Hepatocyte (in vitro differentiated cells): ENCODE measurements at regions not wholly inside any gene's neighbourhood (a gene's known extent, or its start where the extent isn't known, plus 50 kb on each side); places are given as distances from the start of the nearest gene placed in this dataset.

Experiments used
- DNase-seq: peaks from one replicate; pipeline ENCODE4 v3.0.0-alpha.2; 2016; ENCODE audit warnings: low spot score
- H2AFZ ChIP-seq: fragments of 200-600 bp; sonication (generic); 2 replicates; pipeline ENCODE4 v1.6.0; 2016; ENCODE audit warnings: antibody characterized with exemption, mild to moderate bottlenecking
- H3K27ac ChIP-seq: fragments of 200-600 bp; sonication (generic); 2 replicates; pipeline ENCODE4 v1.5.1; 2016; ENCODE audit warnings: mild to moderate bottlenecking
- H3K27me3 ChIP-seq: fragments of 200-600 bp; sonication (generic); 2 replicates; pipeline ENCODE4 v1.6.1; 2016
- H3K36me3 ChIP-seq: fragments of 200-600 bp; sonication (generic); replicated peaks from 2 replicates; pipeline ENCODE4 v1.5.1; 2016; ENCODE audit warnings: low read depth; ENCODE audit not compliant: insufficient read depth
- H3K4me1 ChIP-seq: fragments of 200-600 bp; sonication (generic); 2 replicates; pipeline ENCODE4 v1.5.1; 2016; ENCODE audit warnings: mild to moderate bottlenecking, moderate library complexity; ENCODE audit not compliant: insufficient read depth
- H3K4me2 ChIP-seq: fragments of 200-600 bp; sonication (generic); 2 replicates; pipeline ENCODE4 v1.6.0; 2016
- H3K4me3 ChIP-seq: fragments of 200-600 bp; sonication (generic); 2 replicates; pipeline ENCODE4 v1.5.1; 2016; ENCODE audit warnings: mild to moderate bottlenecking
- H3K79me2 ChIP-seq: fragments of 200-600 bp; sonication (generic); 2 replicates; pipeline ENCODE4 v1.6.0; 2017; ENCODE audit warnings: mild to moderate bottlenecking
- H3K9me2 ChIP-seq: fragments of 200-600 bp; sonication (generic); replicated peaks from 2 replicates; pipeline ENCODE4 v1.6.0; 2017; ENCODE audit warnings: mild to moderate bottlenecking; ENCODE audit not compliant: insufficient read depth
- H3K9me3 ChIP-seq: fragments of 200-600 bp; sonication (generic); 2 replicates; pipeline ENCODE4 v1.5.1; 2016; ENCODE audit warnings: low read depth, mild to moderate bottlenecking
- H4K20me1 ChIP-seq: fragments of 200-600 bp; sonication (generic); 2 replicates; pipeline ENCODE4 v1.6.0; 2016; ENCODE audit warnings: mild to moderate bottlenecking; ENCODE audit not compliant: insufficient read depth, poor library complexity, severe bottlenecking
- EZH2 ChIP-seq: fragments of 200-600 bp; sonication (generic); IDR thresholded peaks from 2 replicates; pipeline ENCODE4 v1.6.1; 2016; ENCODE audit warnings: antibody characterized with exemption, mild to moderate bottlenecking, borderline replicate concordance
- EZH2phosphoT487 ChIP-seq: fragments of 200-600 bp; sonication (generic); IDR thresholded peaks from one replicate; pipeline ENCODE4 v1.6.1; 2018; ENCODE audit warnings: antibody characterized with exemption, mild to moderate bottlenecking, low read depth, moderate library complexity; ENCODE audit not compliant: unreplicated experiment, severe bottlenecking
- WGBS: methylation state at CpG from one replicate; pipeline ENCODE4 v1.1.6; 2016; ENCODE audit warnings: low lambda C conversion rate; ENCODE audit errors: missing lambda C conversion rate; 5-methylcytosine and 5-hydroxymethylcytosine counted together
- TF ChIP-seq, protein P1 (sequence below): fragments of 200-600 bp; sonication (generic); IDR thresholded peaks from 2 replicates; pipeline ENCODE4 v1.5.1; 2016; ENCODE audit warnings: antibody characterized with exemption, mild to moderate bottlenecking; ENCODE audit not compliant: poor library complexity

- 59% methylated on average over 5 of the region's 5 CpGs for WGBS
- Histone ChIP-seq H3K27me3 (no peaks in the 10 kb centered on the region), H3K4me3 (no peak overlapping the region), H2AFZ (no peak overlapping the region), H3K27ac (no peak overlapping the region), H3K79me2 (no peaks in the 10 kb centered on the region), H3K9me3 (no peaks in the 10 kb centered on the region), H3K36me3 (no peaks in the 10 kb centered on the region), H3K4me2 (no peak overlapping the region), H3K4me1 (no peaks in the 10 kb centered on the region), H3K9me2 (no peaks in the 10 kb centered on the region), H4K20me1 (no peaks in the 10 kb centered on the region)
- TF ChIP-seq EZH2 (no peak), EZH2phosphoT487 (no peak)
- TF ChIP-seq, protein P1, sequence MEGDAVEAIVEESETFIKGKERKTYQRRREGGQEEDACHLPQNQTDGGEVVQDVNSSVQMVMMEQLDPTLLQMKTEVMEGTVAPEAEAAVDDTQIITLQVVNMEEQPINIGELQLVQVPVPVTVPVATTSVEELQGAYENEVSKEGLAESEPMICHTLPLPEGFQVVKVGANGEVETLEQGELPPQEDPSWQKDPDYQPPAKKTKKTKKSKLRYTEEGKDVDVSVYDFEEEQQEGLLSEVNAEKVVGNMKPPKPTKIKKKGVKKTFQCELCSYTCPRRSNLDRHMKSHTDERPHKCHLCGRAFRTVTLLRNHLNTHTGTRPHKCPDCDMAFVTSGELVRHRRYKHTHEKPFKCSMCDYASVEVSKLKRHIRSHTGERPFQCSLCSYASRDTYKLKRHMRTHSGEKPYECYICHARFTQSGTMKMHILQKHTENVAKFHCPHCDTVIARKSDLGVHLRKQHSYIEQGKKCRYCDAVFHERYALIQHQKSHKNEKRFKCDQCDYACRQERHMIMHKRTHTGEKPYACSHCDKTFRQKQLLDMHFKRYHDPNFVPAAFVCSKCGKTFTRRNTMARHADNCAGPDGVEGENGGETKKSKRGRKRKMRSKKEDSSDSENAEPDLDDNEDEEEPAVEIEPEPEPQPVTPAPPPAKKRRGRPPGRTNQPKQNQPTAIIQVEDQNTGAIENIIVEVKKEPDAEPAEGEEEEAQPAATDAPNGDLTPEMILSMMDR = no peak
- no peak for DNase-seq
These were observed 1443.4 kb upstream of the TENM3 start for GRCh38 chr4:180799798-180800197.

DNA sequence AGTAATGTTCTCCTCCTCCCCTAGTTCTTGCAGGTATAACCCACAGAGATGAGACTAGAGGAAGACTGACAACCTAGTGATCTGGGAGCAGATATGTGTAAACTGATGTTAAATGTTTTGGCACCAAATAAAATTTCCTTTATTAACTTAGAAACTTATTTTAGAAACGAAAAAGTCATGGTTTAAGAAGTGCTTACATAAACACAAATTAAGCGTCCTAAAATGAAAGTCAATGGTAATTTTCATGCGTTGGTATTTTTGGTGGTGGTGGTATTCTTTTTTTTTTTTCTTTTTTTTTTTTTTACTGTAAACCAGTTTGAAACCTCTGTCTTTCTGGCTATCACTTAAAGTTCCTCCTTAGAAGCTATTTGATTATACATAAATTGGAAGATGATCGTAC lies 1438.1 kb upstream of the TENM3 start:
- 73% methylated on average over 4 of the region's 4 CpGs for WGBS
- H3K9me2 ChIP-seq = no peaks in the 10 kb centered on the region
- no peak overlapping the region for H3K4me3 ChIP-seq
- no peak overlapping the region for H3K27ac ChIP-seq
- no peak for DNase-seq
- no peak for TF ChIP-seq EZH2
- TF ChIP-seq, protein P1 = no peak
- TF ChIP-seq EZH2phosphoT487 = no peak
- no peaks in the 10 kb centered on the region for H4K20me1 ChIP-seq
- no peaks in the 10 kb centered on the region for H3K79me2 ChIP-seq
- no peaks in the 10 kb centered on the region for H3K9me3 ChIP-seq
- H2AFZ ChIP-seq = no peak overlapping the region
- no peaks in the 10 kb centered on the region for H3K4me1 ChIP-seq
- no peaks in the 10 kb centered on the region for H3K36me3 ChIP-seq
- H3K27me3 ChIP-seq = no peaks in the 10 kb centered on the region
- no peak overlapping the region for H3K4me2 ChIP-seq

DNA sequence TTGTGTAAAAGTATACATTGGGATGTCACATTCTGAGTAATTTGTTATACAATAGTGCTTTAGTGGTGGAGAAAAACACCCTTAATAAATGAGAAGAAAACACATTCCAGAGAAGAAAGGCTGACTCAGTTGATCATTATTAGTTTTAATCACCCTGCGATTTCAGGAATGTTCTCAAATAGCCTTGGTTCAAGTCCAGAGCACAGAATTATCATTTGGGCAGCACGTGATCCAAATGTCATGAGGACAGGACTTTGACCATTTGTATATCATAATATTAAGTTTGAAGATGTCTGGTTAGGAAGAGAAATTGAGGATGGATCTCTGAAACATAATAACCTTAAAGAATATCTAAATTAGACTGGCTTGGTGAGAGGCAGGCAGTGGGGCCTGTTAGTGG lies 1434.3 kb upstream of the TENM3 start:
- Histone ChIP-seq H3K79me2 (no peaks in the 10 kb centered on the region), H3K27ac (no peak overlapping the region), H3K27me3 (no peaks in the 10 kb centered on the region), H4K20me1 (no peaks in the 10 kb centered on the region), H3K4me1 (no peaks in the 10 kb centered on the region), H3K4me3 (no peak overlapping the region), H2AFZ (no peak overlapping the region), H3K9me3 (no peaks in the 10 kb centered on the region), H3K9me2 (no peaks in the 10 kb centered on the region), H3K4me2 (no peak overlapping the region), H3K36me3 (no peaks in the 10 kb centered on the region)
- WGBS = 62% methylated on average over 2 of the region's 2 CpGs
- no peak for DNase-seq
- no peak for TF ChIP-seq EZH2phosphoT487
- TF ChIP-seq EZH2 = no peak
- TF ChIP-seq, protein P1 = no peak

DNA sequence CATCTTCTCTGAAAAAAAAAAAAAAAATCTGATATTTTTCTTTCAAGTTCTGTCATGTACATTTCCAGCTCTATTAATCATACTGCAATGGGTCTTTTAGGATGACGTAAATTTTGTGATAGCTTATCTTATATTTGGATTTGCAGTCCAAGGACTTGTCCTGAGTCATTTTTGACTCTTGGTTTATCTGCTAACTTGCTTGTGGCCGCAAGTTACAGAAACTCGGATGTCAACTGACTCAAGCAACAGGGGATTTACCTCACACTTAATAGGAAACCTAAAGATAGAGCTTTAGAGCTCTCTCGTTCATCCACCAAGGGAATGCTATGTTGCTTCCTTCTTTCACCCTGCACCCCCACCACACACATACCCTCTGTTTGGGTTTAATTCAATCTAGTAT lies 1433.8 kb upstream of the TENM3 start:
- Histone ChIP-seq H3K9me2 (no peaks in the 10 kb centered on the region), H3K79me2 (no peaks in the 10 kb centered on the region), H3K4me1 (no peaks in the 10 kb centered on the region), H3K9me3 (no peaks in the 10 kb centered on the region), H3K4me2 (no peak overlapping the region), H3K36me3 (no peaks in the 10 kb centered on the region), H4K20me1 (no peaks in the 10 kb centered on the region), H2AFZ (no peak overlapping the region), H3K27ac (peak overlapping the region; percentile 47), H3K27me3 (no peaks in the 10 kb centered on the region), H3K4me3 (no peak overlapping the region)
- TF ChIP-seq, protein P1 = no peak
- no peak for TF ChIP-seq EZH2phosphoT487
- TF ChIP-seq EZH2 = no peak
- WGBS = 48% methylated on average over 4 of the region's 4 CpGs
- DNase-seq = no peak
